ENCODE measurements at regions not wholly inside any gene's neighbourhood (a gene's known extent, or its start where the extent isn't known, plus 50 kb on each side); places are given as distances from the start of the nearest gene placed in this dataset.

GRCh38 chr2:139317259-139317658 is 537.1 kb upstream of the NXPH2 start:
- TF ChIP-seq EZH2 (IDR thresholded peaks at IDR 0.05; ENCODE audit: low read length, unreplicated experiment) (no peak), CTCF (conservative IDR thresholded peaks at IDR 0.05; ENCODE audit: low read depth, low read length) (no peak), EZH2phosphoT487 (IDR thresholded peaks at IDR 0.05; ENCODE audit: borderline replicate concordance, low read length) (no peak)
